Lower lobe of right lung (tissue), 2 donors: ENCODE measurements at regions not wholly inside any gene's neighbourhood (a gene's known extent, or its start where the extent isn't known, plus 50 kb on each side); places are given as distances from the start of the nearest gene placed in this dataset.

Experiments used
- ATAC-seq, 2 donors: fragments of 200-7000 bp; cut with Tn5 transposase; one replicate each; pipeline ENCODE4 v1.9.1; 2020 to 2022; ENCODE audit warnings: mild to moderate bottlenecking in 2 of 2, moderate library complexity in 2 of 2
- DNase-seq: peaks from one replicate; pipeline ENCODE4 v3.0.0-alpha.2; 2020
- H3K27ac ChIP-seq: fragments of 200-600 bp; one replicate; pipeline ENCODE4 v1.8.0; 2022
- H3K27me3 ChIP-seq: fragments of 200-600 bp; one replicate; pipeline ENCODE4 v1.8.0; 2022; ENCODE audit warnings: low read depth
- H3K36me3 ChIP-seq: fragments of 200-600 bp; one replicate; pipeline ENCODE4 v1.8.0; 2022; ENCODE audit warnings: mild to moderate bottlenecking
- H3K4me1 ChIP-seq: fragments of 200-600 bp; one replicate; pipeline ENCODE4 v1.8.0; 2022
- H3K4me3 ChIP-seq: fragments of 200-600 bp; one replicate; pipeline ENCODE4 v1.8.0; 2022; ENCODE audit warnings: mild to moderate bottlenecking
- H3K9me3 ChIP-seq: fragments of 200-600 bp; one replicate; pipeline ENCODE4 v1.8.0; 2022
- intact Hi-C: fragments of 100-400 bp; cut with DNase I; formaldehyde crosslinking; loops from one replicate; pipeline ENCODE4 v1.11.0; 2022
- TF ChIP-seq, protein P1 (sequence below): fragments of 200-600 bp; IDR thresholded peaks from one replicate; pipeline ENCODE4 v1.8.0; 2022; ENCODE audit warnings: antibody characterized with exemption, mild to moderate bottlenecking
- donor health status: DM: no; HTN: yes; CAD: no; lungs with severe emphysema.

DNA sequence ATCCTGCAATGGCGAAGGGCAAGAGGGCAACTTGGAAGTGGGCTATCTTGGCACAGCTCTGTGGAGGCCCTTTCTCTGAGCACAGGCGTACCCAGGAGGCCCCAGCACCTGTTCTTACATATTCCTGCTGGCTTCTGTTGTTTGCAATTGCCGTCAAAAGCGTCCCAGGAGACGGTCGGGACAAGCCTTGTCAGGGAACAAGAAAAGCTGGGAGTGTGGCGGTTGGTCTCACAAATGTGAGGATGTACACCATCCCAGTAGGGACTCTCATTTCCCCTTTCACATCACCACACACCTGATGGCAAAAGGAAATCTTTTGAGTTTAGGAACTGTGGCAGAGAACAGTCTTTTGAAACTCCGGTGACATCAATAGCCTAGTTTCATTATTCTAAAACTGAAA lies 94.7 kb upstream of the EFEMP1 start:
- Histone ChIP-seq H3K4me3 (no peak overlapping the region), H3K27ac (no peak overlapping the region), H3K9me3 (no peaks in the 10 kb centered on the region), H3K4me1 (no peaks in the 10 kb centered on the region), H3K36me3 (no peaks in the 10 kb centered on the region), H3K27me3 (peaks cover 6% of the 10 kb centered on the region)
- DNase-seq (no peak), ATAC-seq (no peak)
- TF ChIP-seq, protein P1, sequence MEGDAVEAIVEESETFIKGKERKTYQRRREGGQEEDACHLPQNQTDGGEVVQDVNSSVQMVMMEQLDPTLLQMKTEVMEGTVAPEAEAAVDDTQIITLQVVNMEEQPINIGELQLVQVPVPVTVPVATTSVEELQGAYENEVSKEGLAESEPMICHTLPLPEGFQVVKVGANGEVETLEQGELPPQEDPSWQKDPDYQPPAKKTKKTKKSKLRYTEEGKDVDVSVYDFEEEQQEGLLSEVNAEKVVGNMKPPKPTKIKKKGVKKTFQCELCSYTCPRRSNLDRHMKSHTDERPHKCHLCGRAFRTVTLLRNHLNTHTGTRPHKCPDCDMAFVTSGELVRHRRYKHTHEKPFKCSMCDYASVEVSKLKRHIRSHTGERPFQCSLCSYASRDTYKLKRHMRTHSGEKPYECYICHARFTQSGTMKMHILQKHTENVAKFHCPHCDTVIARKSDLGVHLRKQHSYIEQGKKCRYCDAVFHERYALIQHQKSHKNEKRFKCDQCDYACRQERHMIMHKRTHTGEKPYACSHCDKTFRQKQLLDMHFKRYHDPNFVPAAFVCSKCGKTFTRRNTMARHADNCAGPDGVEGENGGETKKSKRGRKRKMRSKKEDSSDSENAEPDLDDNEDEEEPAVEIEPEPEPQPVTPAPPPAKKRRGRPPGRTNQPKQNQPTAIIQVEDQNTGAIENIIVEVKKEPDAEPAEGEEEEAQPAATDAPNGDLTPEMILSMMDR, result no peak
- intact Hi-C loops, result no loop called here

DNA sequence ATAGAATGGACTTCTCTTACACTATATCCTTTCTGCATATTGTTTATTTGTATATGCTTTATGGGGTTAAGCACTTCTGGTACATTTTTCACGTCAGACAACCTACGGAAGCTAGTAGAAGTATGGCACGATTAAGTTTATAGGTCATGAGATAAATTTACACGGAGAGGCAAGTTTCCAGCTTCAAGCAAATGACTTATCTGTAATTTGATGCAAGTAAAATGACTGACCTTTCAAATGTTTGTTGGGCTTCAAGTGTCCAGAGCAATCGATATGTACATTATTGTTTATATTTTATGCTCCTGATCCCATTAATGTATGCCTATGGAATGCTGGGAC lies 97.5 kb upstream of the EFEMP1 start:
- Histone ChIP-seq H3K4me1 (no peaks in the 10 kb centered on the region), H3K9me3 (no peaks in the 10 kb centered on the region), H3K27me3 (peaks cover 6% of the 10 kb centered on the region), H3K4me3 (no peak overlapping the region), H3K36me3 (no peaks in the 10 kb centered on the region), H3K27ac (no peak overlapping the region)
- ATAC-seq (no peak), DNase-seq (no peak)
- intact Hi-C loops, result no loop called here
- TF ChIP-seq, protein P1, result no peak

DNA sequence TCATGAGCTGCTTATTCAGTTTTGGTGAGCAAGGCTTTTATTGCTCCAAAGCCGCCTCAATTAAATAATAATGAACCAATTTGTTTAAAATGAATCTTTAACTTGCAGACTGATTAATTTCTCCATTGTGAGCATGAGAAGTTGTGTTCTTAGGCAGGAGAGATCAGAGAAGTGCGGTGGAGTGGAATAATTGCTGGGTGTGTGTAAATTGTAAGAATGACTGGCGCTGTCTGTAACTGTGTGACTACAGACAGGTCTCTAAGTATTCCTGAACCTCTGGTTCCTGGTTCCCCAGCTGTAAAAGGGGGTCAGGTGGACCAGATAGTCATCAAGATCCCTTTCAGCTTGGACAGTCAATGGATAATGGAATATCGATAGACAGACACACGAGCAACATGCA lies 98.0 kb upstream of the EFEMP1 start:
- Histone ChIP-seq H3K9me3 (no peaks in the 10 kb centered on the region), H3K4me3 (no peak overlapping the region), H3K4me1 (no peaks in the 10 kb centered on the region), H3K36me3 (no peaks in the 10 kb centered on the region), H3K27me3 (peaks cover 6% of the 10 kb centered on the region), H3K27ac (no peak overlapping the region)
- ATAC-seq (no peak), DNase-seq (no peak)
- TF ChIP-seq, protein P1, result no peak
- intact Hi-C loops, result no loop called here

DNA sequence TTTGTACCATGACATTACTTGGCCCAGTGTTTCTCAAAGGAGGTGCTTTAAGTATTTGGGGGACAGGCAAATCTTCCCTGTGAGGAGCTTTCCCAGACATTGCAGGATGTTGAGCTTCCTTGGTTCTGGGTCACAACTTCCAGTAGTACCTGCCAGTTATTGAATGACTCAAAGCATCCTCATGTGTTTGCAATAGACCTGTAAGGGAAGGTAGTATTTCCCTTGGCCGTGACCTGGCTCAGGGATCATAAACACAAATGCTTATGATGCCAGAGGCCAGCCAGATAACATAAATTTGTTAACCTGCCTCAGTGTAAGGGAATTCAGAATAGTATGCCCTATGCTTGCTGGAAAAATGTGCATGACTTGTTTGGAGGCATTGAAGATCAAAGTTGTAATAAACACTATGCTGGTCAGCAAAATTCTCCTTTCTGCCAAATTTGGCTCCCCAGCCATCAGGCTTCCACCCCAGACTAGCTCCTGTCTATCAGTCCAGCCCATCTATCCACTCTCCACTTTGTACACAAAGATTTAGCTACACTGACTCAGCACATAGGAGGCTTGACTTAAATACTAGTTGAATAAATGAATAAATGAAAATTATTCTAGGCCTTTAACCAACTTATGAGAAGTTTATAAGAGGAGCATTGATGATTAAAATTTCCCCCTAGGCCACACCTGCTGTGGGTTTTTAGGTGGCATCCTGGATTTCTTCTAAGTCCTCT lies 102.0 kb upstream of the EFEMP1 start:
- intact Hi-C loops, result no loop called here

DNA sequence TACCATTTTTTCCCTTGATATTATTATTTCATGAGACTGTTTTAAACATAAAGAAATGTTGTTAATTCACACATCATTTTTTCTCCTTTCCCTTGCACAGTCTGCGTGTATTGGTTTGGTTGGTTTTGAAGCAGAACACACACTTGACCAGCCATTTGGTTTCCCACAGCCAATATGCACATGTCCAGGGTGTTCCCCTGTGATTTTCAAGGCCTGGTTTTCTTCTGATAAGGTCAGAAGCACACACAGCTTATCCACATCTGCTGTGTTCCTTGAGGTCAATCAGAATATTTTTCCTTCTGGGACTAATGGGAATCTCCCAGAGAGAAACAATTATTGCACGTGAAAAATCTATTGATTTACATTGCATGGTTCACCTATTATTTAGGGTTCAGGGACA lies 103.2 kb upstream of the EFEMP1 start:
- TF ChIP-seq, protein P1, result no peak

More for the DNA sequence above, 102.0 kb upstream of the EFEMP1 start:
- Histone ChIP-seq H3K27ac (no peak overlapping the region), H3K27me3 (no peaks in the 10 kb centered on the region), H3K4me3 (no peak overlapping the region), H3K9me3 (no peaks in the 10 kb centered on the region), H3K36me3 (no peaks in the 10 kb centered on the region), H3K4me1 (no peaks in the 10 kb centered on the region)
- TF ChIP-seq, protein P1, result no peak
- DNase-seq (no peak), ATAC-seq (no peak)

More for the DNA sequence above, 103.2 kb upstream of the EFEMP1 start:
- Histone ChIP-seq H3K4me1 (no peaks in the 10 kb centered on the region), H3K27me3 (no peaks in the 10 kb centered on the region), H3K36me3 (no peaks in the 10 kb centered on the region), H3K27ac (no peak overlapping the region), H3K4me3 (no peak overlapping the region), H3K9me3 (no peaks in the 10 kb centered on the region)
- intact Hi-C loops, result no loop called here
- DNase-seq (no peak), ATAC-seq (no peak)
